ENCODE measurements at regions not wholly inside any gene's neighbourhood (a gene's known extent, or its start where the extent isn't known, plus 50 kb on each side); places are given as distances from the start of the nearest gene placed in this dataset.

GRCh38 chr15:87755226-87755625 lies 501.3 kb downstream of the NTRK3 start:
- no peak for TF ChIP-seq CTCF (IDR thresholded peaks at IDR 0.05)
- no peak for TF ChIP-seq POLR2A (IDR thresholded peaks at IDR 0.05)

Measured in suprapubic skin (tissue), 3 donors.